Stimulated activated CD4-positive, alpha-beta T cell treated with anti-CD3 and anti-CD28 coated beads, Interleukin-12 subunit alpha, Interleukin-12 subunit beta, amount 100 ng/mL, for 4 hours (primary cell): ENCODE measurements at regions not wholly inside any gene's neighbourhood (a gene's known extent, or its start where the extent isn't known, plus 50 kb on each side); places are given as distances from the start of the nearest gene placed in this dataset.

Experiments used
- DNase-seq: peaks from one replicate; pipeline ENCODE4 v3.0.0-alpha.2; 2020

GRCh38 chr10:106457522-106457921 lies 707.0 kb downstream of the SORCS1 start:
- no peak for DNase-seq

DNA sequence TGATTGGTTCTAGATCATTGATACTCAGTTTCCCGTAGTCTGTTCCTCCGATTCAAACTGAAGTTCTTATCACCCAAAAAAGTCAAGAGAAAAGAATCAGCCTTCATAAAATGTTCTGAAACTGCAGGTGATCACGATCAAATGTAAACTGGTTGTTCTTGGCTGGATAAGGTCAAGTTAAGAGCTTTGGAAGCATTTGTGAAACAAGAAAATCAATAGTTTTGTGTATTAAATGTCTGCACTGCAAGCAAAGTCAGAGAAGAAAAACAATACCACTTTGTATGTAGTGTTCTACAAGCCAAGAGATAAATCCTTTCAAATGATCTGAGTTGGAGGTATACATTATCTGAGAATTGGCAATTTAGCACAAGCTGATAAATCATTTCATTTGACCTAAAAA lies 710.3 kb downstream of the SORCS1 start:
- no peak for DNase-seq

DNA sequence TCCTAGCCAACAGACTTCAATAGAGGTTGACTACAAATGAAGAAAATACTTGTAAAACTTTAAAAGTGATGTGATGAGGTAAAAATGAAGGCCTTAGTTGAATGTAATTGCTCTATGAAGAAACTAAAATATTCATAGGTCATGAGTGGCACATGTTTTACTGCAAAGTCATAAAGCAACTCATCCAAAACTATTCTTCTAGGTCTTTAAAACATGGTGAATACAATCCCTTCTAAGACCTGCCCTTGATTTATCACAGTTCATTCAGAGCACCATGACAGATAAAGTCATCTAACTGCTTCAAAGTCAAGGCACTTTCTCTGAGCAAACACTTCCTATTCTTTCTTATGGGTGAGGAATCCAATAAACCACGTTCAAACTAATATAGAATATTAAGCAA lies 713.5 kb downstream of the SORCS1 start:
- DNase-seq: no peak

DNA sequence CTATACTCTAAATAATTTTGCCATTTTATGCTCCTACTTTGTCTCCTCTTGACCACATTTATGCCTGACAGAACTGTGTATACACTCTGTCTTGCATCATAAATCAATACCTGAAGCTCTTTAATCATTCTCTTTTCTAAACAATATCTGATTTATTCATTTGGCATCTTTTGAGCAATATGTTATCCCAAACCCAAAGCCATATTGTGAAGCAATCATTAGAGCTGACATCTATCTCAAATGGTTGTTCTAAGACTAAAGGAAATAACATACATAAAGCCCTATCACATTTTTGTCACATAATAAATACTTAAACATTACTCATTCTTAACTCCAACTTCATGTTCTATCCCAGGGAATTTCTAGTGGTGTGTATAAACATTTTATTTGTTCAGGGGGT lies 717.6 kb downstream of the SORCS1 start:
- DNase-seq: no peak

GRCh38 chr10:106442223-106442622 lies 722.3 kb downstream of the SORCS1 start:
- DNase-seq: no peak

- DNase-seq: no peak
Observed at GRCh38 chr10:106440767-106441166, 723.7 kb downstream of the SORCS1 start.

DNA sequence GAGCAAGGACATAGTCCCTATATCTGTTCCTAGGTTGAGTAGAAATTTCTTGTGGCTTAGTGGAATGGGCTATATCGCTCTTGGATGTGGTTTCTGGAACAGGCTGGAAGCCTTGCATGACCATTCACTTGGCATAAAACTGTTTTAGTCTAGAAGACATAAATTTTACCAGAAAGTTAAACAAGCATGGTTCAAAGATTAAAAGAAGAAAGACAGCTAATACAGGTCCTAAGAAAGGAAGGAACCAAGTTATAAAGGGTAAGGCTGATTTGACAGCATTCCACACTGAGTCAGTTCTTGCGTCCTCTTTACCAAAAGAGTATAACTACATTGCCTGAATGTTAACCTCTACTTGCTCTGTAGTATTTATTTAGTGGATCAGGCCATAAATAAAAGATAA lies 724.2 kb downstream of the SORCS1 start:
- DNase-seq: no peak

- no peak for DNase-seq
Observed at GRCh38 chr10:106439366-106439765, 725.1 kb downstream of the SORCS1 start.

DNA sequence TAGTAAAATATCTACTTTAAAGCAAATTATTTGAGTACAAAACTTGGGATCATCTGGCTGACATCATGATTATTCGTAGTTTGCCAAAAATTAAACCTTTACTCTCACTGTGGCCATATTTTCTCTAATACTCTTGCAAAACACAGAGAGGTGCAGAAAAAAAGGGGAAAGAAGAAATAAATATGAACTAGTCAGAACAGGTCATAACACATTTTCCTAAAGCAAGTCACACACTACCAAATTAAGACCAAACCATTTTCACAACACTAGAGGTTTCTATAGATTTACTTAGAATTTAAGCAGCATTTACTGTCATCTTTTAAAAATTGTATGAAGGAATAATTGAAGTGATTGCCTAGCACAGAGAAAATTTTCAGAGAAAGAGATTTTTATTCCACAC lies 726.1 kb downstream of the SORCS1 start:
- DNase-seq: no peak

GRCh38 chr10:106436123-106436715 lies 728.3 kb downstream of the SORCS1 start:
- no peak for DNase-seq

DNA sequence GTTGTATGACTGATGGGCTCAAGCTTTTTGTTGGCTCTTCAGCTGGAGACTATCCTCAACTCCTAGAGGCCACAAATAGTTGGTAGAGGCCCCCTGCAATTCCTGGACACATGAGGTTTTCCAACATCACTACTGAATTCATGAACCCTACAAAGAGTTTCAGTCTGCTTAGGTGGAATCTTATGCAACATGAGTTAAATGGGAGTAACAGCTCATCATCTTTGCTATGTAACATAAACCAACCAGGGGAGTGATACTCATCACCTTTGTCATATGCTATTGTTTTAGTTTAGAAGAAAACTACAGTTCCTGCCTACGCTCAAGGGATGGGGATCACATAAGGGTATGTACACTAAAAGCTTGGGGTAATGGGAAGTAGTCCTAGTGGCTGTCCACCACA lies 729.4 kb downstream of the SORCS1 start:
- DNase-seq: no peak

GRCh38 chr10:106424981-106425380 lies 739.5 kb downstream of the SORCS1 start:
- no peak for DNase-seq

DNA sequence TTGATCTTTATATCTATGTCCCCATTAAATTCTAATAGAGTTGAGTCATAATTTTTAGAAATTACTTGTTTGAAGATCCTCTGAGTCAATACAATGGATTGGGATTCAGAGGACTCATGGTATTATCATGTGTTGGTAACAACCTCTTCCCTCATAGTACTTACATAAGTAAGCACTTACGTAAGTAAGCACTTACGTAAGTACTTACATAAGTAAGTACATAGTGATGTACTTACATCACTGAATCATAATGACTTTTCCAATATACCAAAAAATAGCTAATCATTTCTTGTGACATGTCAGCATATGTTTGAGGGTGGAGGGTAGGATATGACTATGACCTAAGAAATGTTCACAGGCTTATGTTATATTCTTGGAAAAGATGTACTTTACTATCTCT lies 740.5 kb downstream of the SORCS1 start:
- DNase-seq: no peak

DNA sequence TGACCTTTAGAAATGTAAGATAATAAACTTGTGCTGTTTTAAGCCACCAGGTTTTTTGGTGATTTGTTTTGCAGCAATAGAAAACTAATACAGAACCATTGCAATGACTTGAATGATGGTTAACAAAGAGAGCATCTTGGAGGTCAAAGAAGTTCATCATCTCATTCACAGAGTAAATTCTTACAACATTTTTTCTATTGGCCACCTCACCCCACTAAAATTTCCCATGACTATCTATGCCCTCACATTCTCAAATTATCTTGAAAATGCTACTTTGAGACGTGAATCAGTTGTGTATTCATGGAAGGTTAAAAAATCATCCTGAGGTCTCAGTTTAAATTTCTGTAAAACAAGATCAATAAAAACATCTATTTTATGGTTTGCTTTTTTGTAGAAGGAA lies 754.2 kb downstream of the SORCS1 start:
- no peak for DNase-seq

DNA sequence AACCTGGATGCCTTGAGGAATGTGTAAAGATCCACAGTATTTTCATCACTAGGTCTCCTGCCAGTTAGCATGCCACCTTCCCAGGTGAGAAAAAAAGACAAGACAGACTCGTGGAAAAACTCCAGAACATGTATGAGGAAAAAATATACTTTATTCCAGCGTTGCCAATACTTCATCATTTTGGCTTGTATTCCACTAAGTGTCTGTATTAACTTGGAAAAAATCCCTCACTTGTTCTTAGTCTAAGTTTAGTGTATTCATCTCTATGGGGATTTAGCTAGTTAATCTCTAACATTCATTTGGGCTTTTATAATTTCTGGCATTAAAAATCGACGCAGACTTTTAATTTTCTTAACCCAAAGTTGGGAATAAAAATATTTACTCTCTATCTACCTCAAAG lies 759.4 kb downstream of the SORCS1 start:
- no peak for DNase-seq

DNA sequence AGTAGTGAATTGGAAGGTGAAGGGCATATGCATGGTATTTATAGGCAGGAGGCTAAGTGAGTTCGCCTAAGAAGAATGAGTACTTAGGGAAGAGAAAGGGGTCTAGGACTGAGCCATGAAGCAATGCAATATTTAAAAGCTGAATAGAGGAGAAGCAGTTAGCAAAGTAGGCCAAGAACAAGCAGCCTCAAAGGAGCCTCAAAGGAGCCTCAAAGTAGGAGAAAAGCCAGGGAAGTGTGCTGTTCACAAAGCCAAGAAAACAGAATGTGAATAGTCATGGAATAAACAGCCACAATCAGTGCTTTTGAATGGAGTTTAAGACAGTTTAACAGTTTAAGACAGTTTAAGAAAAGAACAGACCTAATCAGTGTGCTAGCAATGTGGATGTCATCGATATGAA lies 762.0 kb downstream of the SORCS1 start:
- no peak for DNase-seq

DNA sequence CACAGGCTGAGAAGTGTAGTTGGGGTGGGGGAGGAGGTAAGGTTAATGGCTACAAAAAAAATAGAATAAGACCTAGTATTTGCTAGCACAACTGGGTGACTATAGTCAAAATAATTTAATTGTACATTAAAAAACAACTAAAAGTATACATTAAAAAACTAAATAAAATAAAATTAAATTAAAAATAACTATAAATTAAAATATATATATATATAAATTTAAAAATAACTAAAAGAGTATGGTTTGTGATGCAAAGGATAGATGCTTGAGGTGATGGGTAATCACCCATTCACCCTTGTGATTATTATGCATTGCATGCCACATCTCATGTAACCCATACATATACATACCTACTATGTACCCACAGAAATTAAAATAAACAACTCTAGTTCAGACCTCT lies 762.5 kb downstream of the SORCS1 start:
- no peak for DNase-seq

DNA sequence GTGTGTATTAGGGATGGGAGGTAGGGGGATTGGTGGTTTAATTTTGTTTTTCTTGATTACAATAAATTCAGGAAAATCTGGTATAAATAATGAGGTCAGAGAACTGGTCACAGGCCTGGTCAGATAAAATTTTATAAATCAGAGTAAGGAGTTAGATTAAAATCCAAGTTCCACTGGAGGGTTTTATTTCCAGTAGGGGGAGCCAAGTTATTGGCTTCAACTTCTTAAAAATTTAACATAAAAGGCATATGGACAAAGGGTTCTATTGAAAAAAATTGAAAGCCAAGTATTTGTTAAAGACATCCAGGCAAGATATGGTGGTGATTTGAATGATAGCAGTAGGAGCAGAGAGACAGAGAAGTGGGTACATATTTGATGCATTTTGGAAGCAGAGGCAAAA lies 763.3 kb downstream of the SORCS1 start:
- no peak for DNase-seq

- no peak for DNase-seq
Observed at GRCh38 chr10:106399112-106399511, 765.4 kb downstream of the SORCS1 start.

GRCh38 chr10:106396192-106396591 lies 768.3 kb downstream of the SORCS1 start:
- no peak for DNase-seq

GRCh38 chr10:106395041-106395749 lies 769.3 kb downstream of the SORCS1 start:
- DNase-seq: no peak

GRCh38 chr10:106392778-106393177 lies 771.7 kb downstream of the SORCS1 start:
- DNase-seq: no peak

DNA sequence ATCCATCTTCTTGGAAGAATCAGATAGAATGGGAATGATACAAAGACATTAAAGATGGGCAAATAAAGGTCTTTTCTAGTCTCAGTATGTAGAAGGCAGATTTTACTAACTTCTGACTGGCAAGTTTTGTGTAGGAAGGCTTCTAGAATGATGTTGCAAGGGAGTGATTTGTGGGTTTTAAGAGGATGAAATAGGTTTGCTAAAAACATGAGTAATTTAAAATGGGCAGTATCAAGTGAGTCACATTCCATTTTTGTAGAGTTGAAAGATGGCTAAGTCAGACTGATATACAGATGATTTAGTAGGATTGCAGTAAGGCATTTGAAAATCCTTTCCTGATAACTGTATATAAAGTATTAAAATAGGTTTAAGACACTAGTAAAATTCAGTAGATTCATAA lies 777.4 kb downstream of the SORCS1 start:
- no peak for DNase-seq

- DNase-seq: no peak
Observed at GRCh38 chr10:106384496-106384895, 780.0 kb downstream of the SORCS1 start.

- no peak for DNase-seq
Observed at GRCh38 chr10:106380706-106381105, 783.8 kb downstream of the SORCS1 start.
